NOMO-1 (cell line): ENCODE measurements at regions not wholly inside any gene's neighbourhood (a gene's known extent, or its start where the extent isn't known, plus 50 kb on each side); places are given as distances from the start of the nearest gene placed in this dataset.

Source experiments
- DNase-seq, 2 experiments: peaks; one replicate each; lab custom pipeline; 2025; ENCODE audit not compliant: unreplicated experiment in 2 of 2; lab: John Stamatoyannopoulos, UW

DNA sequence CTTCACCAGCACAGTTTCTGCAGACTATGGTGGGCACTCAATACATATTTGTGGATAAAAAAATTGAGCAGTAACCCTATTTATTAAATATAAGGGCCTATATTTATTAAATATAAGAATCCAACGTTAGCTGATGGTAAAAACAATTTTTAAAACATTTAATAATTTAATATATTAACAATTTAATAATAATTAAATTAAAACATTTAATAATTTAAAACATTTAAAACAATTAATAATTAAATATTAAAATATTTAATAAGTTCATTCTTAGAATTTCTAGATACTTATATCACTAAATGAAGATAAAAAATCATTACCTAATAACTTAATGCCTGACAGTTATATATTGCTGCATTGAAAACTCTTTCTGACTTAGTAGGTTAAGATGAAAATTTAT is 880.2 kb upstream of the EPHA6 start:
- DNase-seq, result no peak

DNA sequence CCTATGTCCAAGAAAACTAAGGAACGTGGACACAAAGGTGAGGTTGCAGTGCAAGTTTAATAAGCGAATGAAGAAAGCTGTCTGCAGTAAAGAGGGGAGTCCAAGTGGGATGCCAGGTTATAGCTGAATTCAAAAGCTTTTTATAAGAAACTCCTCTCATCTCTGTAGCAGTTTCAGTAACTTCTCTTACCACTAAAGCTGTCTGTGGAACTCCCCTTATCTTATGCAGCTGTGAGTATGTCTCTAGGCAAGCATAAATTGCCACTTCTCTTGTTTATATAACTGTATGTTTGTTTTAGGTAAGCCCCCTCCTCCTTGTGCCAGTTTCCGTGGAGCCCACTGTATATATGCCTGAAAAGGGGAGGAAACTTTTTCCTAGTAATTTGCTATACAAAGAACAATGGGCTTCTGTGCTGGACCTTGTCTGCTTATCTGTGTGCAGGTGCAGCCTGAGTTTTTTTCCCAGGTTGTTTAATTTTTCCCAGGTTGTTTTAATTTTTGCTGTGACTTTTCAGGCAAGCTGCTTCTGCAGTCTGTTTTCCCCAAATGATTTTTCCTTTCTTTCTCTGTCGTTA is 875.1 kb upstream of the EPHA6 start:
- no peak for DNase-seq

DNA sequence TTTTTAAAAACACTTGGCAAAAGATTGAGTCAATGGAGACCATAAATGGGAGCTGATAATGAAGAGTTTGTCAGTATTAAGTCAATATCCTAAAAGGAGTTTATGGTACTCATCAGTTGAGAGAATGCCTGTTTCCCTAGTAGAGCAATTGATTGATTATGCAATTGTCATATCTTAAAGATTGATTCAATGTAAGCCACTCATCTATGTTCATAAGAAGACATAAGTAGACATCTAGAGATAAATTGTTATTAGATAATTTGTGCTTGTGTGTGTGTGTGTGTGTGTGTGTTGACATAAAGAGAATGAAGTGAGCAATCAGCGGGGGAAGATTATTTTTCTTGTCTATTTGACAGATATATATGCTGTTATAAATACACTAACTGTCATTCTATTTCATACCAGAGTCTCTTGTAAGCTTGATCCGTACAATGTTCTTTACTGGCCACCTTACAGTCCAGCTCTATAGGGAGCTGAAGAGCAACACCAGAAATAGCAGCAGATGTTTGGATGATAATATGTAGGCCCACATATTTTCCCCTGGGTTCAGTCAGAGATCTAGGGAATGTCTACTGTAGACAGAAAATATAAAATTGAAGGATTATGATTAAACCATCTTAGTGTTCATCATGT is 848.6 kb upstream of the EPHA6 start:
- DNase-seq, result no peak

DNA sequence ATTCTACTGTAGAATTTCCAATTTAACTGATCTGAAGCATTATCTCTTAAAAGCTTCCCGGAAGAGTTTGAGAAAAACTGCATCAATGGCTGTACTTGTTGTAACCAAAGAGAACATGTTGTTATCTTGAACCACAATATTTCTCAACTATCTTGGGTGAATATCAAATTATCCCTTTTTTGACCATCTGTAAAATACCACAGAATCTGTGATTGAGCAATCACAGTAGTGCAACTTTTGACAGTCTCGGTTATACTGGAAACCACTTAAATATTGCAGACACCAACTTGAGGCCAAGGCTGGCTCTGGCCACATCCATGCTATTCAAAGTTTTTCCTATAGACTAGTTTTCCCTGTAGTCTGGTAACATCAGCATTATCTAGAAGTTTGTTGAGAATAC is 842.8 kb upstream of the EPHA6 start:
- no peak for DNase-seq

DNA sequence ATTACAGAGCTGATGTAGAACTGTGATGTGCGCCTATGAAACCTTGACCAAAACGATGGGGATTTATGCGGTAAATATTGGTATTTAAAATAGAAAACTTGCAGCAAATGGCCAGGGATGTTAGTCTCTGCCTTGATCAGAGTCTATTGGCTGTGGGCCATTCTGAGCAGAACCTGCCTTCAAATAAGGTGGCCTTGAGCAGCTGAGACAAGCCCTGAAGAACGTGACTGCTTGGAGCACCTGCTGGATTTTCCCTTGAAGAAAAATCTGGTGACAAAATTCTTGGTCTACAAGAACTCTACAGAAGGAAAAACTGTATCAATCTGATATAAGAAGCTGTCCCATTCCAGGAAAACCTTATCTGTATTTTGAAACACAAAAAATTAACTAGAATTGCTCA is 820.1 kb upstream of the EPHA6 start:
- no peak for DNase-seq

DNA sequence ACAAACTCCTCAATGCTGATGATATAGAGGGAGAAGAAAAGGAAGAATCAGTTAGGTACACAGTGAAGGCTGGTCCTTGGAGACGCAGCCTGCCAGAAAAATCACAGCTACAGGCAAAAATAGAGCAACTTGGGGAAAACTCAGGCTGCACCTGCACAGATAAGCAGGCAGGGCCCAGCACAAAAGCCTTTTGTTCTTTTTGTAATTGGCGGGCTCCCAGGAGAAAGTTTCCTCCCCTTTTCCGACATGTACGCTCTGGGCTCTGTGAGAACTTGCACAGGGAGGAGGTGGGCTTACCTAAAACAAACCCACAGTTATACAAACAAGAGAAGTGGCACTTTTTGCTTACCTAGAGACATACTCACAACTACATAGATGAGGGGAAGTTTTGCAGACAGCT is 813.4 kb upstream of the EPHA6 start:
- no peak for DNase-seq

DNA sequence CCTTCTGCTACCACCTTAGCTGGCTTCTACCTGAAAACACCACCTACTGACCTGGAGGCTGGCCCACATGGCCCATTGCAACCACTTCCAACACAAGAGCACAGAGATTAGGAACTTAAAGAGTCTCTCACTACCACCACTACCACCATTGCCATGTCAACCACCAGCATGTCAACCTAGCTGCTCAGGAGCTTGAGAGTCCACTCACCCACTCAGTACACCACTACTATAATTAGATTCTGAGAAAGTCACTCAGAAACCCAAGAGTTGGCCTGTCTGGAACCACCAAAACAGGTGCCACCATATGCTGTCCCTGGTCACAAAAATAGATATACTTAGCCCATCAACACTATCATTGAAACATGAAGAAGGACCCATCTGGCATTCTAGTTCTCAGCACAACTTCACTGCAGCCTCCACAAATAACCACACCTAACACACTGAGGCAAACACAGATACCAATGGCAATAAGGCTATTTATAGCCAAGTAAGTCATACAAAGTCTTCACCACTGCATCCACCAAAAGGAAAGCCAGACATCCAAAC is 806.7 kb upstream of the EPHA6 start:
- no peak for DNase-seq

DNA sequence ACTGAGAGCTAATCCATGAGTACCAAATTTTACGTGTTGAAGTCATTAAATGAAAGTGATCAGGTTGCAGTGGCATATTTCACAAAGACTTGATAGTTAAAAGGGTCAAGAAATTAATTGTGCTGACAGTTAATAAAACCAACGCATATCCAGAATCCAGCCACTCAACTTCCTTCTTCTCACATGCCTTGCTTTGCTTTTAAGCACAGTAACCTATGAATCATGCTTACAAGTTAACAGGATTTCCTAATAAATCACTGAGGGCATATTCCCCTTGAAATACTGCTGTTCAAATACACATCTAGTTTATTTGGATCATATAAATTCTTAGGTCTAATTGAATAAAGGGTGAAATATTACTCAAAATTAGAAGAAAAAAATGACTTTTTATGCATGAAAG is 801.5 kb upstream of the EPHA6 start:
- DNase-seq, result no peak

DNA sequence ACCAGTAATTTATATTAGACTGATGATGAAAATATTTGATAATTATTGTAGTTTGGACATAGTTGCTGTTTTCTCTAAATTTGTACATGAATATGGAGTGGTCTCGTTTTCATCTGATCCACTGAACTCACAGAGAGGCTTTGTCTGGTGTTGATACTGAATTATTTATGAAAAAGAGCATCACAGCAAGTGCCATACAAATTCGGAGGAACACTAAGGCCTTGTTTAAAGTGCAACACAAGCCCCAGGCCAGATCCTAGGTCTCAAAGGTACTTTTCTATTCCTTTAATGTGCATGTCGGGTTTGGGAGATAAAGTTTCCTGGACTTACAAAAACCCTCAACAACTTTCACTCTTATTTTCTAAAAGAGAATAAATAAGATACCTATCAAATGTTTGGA is 796.8 kb upstream of the EPHA6 start:
- no peak for DNase-seq

DNA sequence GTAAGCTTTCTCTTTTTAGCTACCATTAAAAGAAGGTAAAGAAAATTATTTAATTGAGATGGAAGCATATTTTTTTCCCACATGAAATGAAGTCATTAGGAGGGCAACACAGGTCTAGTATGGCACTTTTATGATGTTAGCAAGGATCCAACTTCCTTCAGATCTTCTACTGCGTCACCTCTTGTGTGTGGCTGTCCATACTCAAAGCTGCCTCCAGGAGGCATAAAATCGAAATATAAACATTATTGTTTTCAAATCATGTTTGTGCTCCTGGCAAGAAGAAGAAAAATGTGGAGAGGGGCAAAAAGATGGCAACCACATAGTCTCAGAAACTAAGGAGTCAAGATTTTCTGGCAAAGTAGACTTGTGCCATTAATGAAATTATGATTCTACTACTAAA is 791.7 kb upstream of the EPHA6 start:
- DNase-seq, result no peak

DNA sequence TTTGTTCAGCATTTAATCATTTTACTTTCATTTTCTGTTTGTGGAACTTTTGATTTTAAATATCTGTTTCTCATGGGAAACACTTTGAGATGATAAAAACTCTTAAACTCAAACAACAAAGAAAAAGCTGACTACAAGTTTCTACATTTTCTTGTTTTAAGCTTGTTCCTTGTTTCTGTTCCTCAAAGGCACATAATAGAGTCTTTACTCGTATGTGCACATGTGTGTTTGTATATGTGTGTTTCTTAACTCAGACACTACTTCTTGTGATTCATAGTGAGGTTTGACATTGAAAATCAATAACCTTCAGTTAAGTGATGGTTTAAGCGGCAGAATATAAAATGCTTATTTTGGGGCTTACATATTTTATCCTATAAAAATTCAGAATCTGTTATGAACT is 786.7 kb upstream of the EPHA6 start:
- no peak for DNase-seq

DNA sequence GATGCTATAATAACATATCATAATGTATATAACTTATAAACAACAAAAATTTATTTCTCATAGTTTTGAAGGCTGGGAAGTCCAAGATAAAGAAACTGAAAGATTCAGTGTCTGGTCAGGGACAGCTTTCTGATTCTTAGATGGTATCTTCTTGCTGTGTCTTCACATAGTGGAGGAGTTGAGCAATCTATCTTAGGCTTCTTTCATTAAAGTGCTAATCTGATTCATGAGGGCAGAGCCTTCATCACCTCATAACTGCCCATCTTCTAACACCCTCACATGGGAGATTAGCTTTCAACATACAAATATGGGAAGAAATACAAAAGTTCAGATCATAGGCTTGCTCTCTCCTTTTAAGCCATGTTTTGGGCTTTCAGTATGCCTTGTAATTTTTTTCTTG is 774.8 kb upstream of the EPHA6 start:
- no peak for DNase-seq

DNA sequence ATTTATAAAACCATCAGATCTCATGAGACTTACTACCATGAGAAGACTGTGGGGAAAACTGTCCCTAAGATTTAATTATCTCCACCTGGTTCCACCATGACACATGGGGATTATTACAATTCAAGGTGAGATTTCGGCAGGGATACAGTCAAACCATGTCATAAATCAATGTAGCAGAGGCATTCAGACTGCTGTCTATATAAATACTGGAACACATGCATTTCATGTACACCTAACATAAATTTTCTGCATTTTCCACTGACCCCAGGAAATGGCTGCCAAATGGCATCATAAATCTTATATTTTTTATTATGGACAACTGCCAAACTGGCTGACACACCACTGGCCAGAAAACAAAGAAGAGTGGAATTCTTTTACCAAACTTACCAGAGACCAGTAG is 755.1 kb upstream of the EPHA6 start:
- DNase-seq, result no peak

DNA sequence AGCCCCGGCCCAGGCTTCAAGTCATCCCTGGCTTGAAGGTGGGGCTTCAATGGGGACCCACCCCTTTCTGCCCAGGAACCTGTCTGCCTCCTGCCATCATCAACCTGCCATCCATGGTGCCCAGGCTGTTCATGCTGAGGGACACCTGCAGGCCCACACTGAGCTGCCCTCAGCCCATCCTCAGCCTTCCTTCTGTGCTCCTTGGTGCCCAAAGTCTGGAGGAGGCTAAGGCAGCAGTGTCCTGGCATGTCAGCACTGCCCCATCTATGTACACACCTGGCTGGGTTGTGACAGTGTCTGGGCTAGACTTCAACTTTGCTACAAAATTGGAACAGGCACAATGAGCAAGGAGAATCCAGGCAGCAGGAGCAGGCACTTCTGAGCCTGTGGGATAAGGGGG is 745.3 kb upstream of the EPHA6 start:
- DNase-seq, result no peak

DNA sequence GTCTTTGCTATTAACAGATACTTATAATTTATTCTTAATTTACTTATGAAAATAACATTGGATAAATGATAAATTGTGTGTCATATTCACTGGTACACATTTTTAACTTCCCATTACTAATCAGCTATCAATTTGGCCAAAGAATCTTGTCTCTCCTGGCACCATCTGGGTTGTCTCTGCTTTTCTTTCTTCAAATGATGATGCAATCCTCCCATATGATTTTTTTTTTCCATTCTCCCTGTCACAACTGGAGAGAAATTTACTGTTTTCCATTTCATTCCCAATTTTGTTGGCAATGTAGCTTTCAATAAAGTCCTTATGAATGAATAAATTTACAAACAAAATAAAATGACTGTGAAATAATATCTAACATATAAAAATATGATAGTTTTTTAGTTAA is 743.7 kb upstream of the EPHA6 start:
- no peak for DNase-seq

DNA sequence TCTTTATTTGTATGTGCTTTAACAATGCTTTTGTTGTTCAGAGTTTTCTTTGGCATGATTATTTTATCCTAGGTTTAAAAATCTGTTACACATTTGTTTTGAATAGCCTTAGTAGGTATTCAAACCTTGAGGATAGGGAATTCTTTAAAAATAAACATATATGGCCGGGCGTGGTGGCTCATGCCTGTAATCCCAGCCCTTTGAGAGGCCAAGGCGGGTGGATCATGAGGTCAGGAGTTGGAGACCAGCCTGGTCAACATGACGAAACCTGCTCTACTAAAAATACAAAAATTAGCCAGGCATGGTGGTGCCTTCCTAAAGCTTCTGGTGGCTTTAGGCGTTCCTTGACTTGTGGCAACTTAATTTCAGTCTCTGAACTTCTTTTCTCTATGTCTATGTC is 743.3 kb upstream of the EPHA6 start:
- DNase-seq, result no peak

DNA sequence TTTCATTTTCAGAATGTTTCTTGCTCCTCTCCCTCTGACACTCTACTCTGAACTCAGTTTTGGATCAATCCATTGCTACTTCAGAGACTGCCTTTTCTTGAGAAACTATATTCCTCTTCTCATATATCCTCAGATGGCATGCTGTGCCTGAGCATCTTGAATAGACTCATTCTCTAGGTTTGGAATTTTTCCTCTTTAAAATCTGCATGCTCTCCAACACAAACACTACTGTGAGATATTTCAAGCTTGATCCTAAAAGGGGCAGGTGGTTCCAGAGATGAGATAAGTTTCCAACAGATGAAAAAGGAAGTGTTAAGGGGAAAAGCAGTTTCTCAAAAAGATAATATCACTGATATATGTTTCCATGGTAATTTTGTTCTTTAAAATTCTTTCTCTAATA is 742.2 kb upstream of the EPHA6 start:
- DNase-seq, result no peak

DNA sequence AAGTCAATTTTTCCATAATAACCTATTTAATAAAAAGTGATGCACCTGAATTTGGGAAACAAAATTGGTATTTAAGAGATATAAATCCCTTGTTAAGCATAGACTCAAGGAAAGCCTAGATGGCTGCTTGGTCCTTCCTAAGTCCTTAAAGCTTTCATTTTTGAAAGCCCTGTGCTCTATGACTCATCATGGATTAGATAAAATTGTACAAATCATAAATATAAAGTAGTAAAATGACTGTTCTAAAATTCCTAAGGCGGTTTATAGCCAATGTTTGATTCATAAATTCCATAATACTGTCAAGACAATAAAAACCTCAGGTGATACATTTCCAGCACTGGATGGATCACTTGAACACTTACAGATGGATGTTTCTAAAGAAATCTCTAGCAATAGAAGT is 730.8 kb upstream of the EPHA6 start:
- no peak for DNase-seq

DNA sequence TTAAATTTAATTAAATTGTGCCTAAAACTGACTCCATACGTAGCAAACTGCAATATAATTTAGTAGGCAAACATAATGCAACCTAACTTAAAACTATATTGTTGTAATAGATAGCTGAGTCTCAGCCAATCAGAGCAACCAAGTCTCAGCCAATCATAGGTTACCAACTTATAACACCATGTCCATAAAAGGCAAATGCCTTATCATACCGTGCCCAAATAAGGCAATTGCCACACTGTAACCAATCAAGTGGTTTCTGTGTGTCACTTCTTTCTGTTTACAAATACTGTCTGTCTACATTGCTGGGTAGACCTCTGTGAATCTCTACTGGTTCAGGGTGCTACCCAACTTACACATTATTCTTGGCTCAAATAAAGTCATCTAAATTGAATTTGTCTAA is 728.4 kb upstream of the EPHA6 start:
- no peak for DNase-seq

DNA sequence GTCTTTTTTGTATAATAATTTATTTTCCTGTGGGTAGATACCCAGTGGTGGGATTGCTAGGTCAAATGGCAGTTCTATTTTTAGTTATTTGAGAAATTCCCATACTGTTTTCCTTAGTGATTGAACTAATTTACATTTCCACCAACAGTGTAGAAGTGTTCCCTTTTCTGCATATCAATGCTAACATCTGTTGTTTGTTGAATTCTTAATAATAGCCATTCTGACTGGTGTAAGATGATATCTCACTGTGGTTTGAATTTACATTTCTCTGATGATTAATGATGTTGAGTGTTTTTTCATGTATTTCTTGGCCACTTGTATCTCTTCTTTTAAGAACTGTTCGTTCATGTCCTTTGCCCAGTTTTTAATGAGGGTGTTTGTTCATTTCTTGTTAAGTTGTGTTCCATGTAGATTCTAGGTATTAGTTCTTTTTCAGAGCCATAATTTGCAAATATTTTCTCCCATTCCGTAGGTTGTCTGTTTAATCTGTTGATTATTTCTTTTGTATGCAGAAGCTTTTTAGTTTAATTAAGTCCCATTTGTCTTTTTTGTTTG is 713.3 kb upstream of the EPHA6 start:
- no peak for DNase-seq

DNA sequence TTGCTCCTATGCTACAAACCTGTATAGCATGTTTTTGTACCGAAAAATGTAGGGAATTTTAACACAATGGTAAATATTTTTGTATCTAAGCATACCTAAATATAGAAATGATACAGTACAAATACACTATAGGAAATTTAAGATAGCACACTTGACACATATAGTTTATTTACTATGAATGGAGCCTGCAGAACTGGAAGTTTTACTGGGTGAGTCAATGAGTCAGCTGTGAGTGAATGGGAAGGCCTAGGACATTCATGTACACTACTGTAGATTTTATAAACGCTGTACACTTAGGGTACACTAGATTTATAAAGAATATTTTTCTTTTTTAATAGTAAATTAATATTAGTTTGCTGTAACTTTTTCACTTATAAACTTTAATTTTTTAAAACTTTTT is 707.7 kb upstream of the EPHA6 start:
- no peak for DNase-seq
